SK-N-SH (cell line): ENCODE measurements at regions not wholly inside any gene's neighbourhood (a gene's known extent, or its start where the extent isn't known, plus 50 kb on each side); places are given as distances from the start of the nearest gene placed in this dataset.

Source experiments
- CTCF ChIA-PET: fragments of 300-600, 350-600 bp; formaldehyde crosslinking; extraction: SDS; loops from one replicate; lab custom pipeline; 2021; lab: Yijun Ruan, JAX
- POLR2A ChIA-PET: fragments of 350-600 bp; sonication (Branson Sonifier 250); formaldehyde crosslinking; extraction: SDS; loops from one replicate; lab custom pipeline; 2020; ENCODE audit warnings: antibody characterized with exemption, inconsistent platforms; lab: Yijun Ruan, JAX
- DNase-seq: peaks from one replicate; pipeline ENCODE4 v3.0.0; 2012
- H2AFZ ChIP-seq: fragments of 200-600 bp; sonication (generic); 2 replicates; pipeline ENCODE4 v1.8.1; 2016; ENCODE audit warnings: antibody characterized with exemption, mild to moderate bottlenecking, low read depth
- H3F3A ChIP-seq: fragments of 200-600 bp; sonication (generic); replicated peaks from 2 replicates; pipeline ENCODE3; 2016; ENCODE audit warnings: antibody characterized with exemption, mild to moderate bottlenecking; ENCODE audit not compliant: insufficient read depth
- H3K27ac ChIP-seq, 2 experiments: fragments of 200-500 bp in 1 of 2; fragments of 200-600 bp in 1 of 2; sonication (Bioruptor generic) in 1 of 2; sonication (generic), shearing (Covaris generic) in 1 of 2; 2 replicates each; pipeline versions ENCODE4 v1.5.1 to v1.6.1; 2014 to 2016; ENCODE audit warnings: low read depth in 2 of 2, inconsistent platforms in 1 of 2, low read length in 1 of 2, mild to moderate bottlenecking in 1 of 2, mixed read lengths in 1 of 2
- H3K27me3 ChIP-seq: fragments of 200-600 bp; sonication (generic), shearing (Covaris generic); 2 replicates; pipeline ENCODE4 v1.6.1; 2016; ENCODE audit warnings: mixed run types; ENCODE audit not compliant: insufficient read depth
- H3K36me3 ChIP-seq, 2 experiments: fragments of 200-500 bp in 1 of 2; fragments of 200-600 bp in 1 of 2; sonication (Bioruptor generic) in 1 of 2; sonication (generic) in 1 of 2; replicated peaks in 1 of 2; 2 replicates each; pipeline versions ENCODE3 to v1.5.1; 2014 to 2016; ENCODE audit warnings: low read length in 1 of 2, mild to moderate bottlenecking in 1 of 2; ENCODE audit not compliant: insufficient read depth in 2 of 2, control insufficient read depth in 1 of 2
- H3K4me1 ChIP-seq, 2 experiments: fragments of 200-500 bp in 1 of 2; fragments of 200-600 bp in 1 of 2; sonication (Bioruptor generic) in 1 of 2; sonication (generic), shearing (Covaris generic) in 1 of 2; 2 replicates each; pipeline versions ENCODE4 v1.5.1 to v1.6.1; 2014 to 2016; ENCODE audit warnings: low read depth in 1 of 2, low read length in 1 of 2, mixed run types in 1 of 2; ENCODE audit not compliant: insufficient read depth in 2 of 2, control insufficient read depth in 1 of 2
- H3K4me2 ChIP-seq: fragments of 200-600 bp; sonication (generic), shearing (Covaris generic); 2 replicates; pipeline ENCODE4 v1.6.1; 2017; ENCODE audit warnings: mixed run types
- H3K4me3 ChIP-seq, 2 experiments: fragments of 200-500 bp in 1 of 2; fragments of 200-600 bp in 1 of 2; sonication (Bioruptor generic) in 1 of 2; sonication (generic), shearing (Covaris generic) in 1 of 2; 2 replicates each; pipeline versions ENCODE4 v1.5.1 to v1.8.1; 2014 to 2016; ENCODE audit warnings: low read depth in 2 of 2, inconsistent platforms in 1 of 2, low read length in 1 of 2, mild to moderate bottlenecking in 1 of 2, mixed read lengths in 1 of 2, moderate library complexity in 1 of 2
- H3K79me2 ChIP-seq: fragments of 200-600 bp; sonication (generic); 2 replicates; pipeline ENCODE4 v1.8.1; 2017; ENCODE audit warnings: mild to moderate bottlenecking; ENCODE audit not compliant: insufficient read depth
- H3K9ac ChIP-seq: fragments of 200-600 bp; sonication (generic); 2 replicates; pipeline ENCODE4 v1.6.1; 2017; ENCODE audit warnings: mixed run types
- H3K9me2 ChIP-seq: fragments of 200-600 bp; sonication (generic); 2 replicates; pipeline ENCODE4 v1.6.1; 2017; ENCODE audit warnings: mixed run types
- H3K9me3 ChIP-seq: fragments of 200-600 bp; sonication (generic); 2 replicates; pipeline ENCODE4 v1.6.1; 2017; ENCODE audit warnings: mixed run types, mild to moderate bottlenecking, moderate library complexity
- H4K20me1 ChIP-seq: fragments of 200-600 bp; sonication (generic); 2 replicates; pipeline ENCODE4 v1.6.1; 2017; ENCODE audit warnings: mild to moderate bottlenecking, mixed run types; ENCODE audit not compliant: insufficient read depth
- ELF1 ChIP-seq: IDR thresholded peaks from 2 replicates; pipeline ENCODE4 v1.4.0; 2012
- EZH2phosphoT487 ChIP-seq: fragments of 200-600 bp; sonication (generic); IDR thresholded peaks from 2 replicates; pipeline ENCODE4 v1.6.1; 2017; ENCODE audit warnings: low read depth, mixed run types, mild to moderate bottlenecking, antibody characterized with exemption, moderate library complexity, borderline replicate concordance
- GATA2 ChIP-seq: sonication (generic); formaldehyde crosslinking; IDR thresholded peaks from 2 replicates; pipeline ENCODE4 v1.5.0; 2020; ENCODE audit warnings: mild to moderate bottlenecking, missing genetic modification reagents
- IRF3 ChIP-seq: fragments of 150-350 bp; IDR thresholded peaks from 2 replicates; pipeline ENCODE4 v1.6.1; 2016; ENCODE audit warnings: mild to moderate bottlenecking, low read depth, low read length
- JUND ChIP-seq: IDR thresholded peaks from 2 replicates; pipeline ENCODE4 v1.4.0; 2012
- POLR2AphosphoS5 ChIP-seq: IDR thresholded peaks from 2 replicates; pipeline ENCODE4 v1.6.1; 2012; ENCODE audit warnings: low read depth, low read length
- RAD21 ChIP-seq: IDR thresholded peaks from 2 replicates; pipeline ENCODE4 v1.6.1; 2012; ENCODE audit warnings: mild to moderate bottlenecking, low read length
- RFX5 ChIP-seq: IDR thresholded peaks from 2 replicates; pipeline ENCODE4 v1.6.1; 2012; ENCODE audit warnings: mild to moderate bottlenecking, improper control_type of control experiment, low read length
- RXRA ChIP-seq: IDR thresholded peaks from 2 replicates; pipeline ENCODE4 v1.4.0; 2012; ENCODE audit warnings: low read depth, mild to moderate bottlenecking, borderline replicate concordance
- SIN3A ChIP-seq: IDR thresholded peaks from 2 replicates; pipeline ENCODE4 v1.6.1; 2012; ENCODE audit warnings: low read depth, mild to moderate bottlenecking, low read length, moderate library complexity, borderline replicate concordance
- TAF1 ChIP-seq: IDR thresholded peaks from 2 replicates; pipeline ENCODE4 v1.6.1; 2012; ENCODE audit warnings: low read depth, mild to moderate bottlenecking, low read length, moderate library complexity, borderline replicate concordance
- TEAD4 ChIP-seq: IDR thresholded peaks from 2 replicates; pipeline ENCODE4 v1.4.0; 2012; ENCODE audit warnings: mild to moderate bottlenecking, borderline replicate concordance; ENCODE audit not compliant: insufficient read depth
- USF1 ChIP-seq: IDR thresholded peaks from 2 replicates; pipeline ENCODE4 v1.4.0; 2012; ENCODE audit warnings: low read depth, borderline replicate concordance
- WGBS: methylation state at CpG from one replicate; pipeline ENCODE4 v1.1.6; 2017; ENCODE audit warnings: low lambda C conversion rate; 5-methylcytosine and 5-hydroxymethylcytosine counted together
- TF ChIP-seq, protein P1 (sequence below): IDR thresholded peaks from 2 replicates; pipeline ENCODE4 v1.4.0; 2012; ENCODE audit warnings: low read depth, borderline replicate concordance

DNA sequence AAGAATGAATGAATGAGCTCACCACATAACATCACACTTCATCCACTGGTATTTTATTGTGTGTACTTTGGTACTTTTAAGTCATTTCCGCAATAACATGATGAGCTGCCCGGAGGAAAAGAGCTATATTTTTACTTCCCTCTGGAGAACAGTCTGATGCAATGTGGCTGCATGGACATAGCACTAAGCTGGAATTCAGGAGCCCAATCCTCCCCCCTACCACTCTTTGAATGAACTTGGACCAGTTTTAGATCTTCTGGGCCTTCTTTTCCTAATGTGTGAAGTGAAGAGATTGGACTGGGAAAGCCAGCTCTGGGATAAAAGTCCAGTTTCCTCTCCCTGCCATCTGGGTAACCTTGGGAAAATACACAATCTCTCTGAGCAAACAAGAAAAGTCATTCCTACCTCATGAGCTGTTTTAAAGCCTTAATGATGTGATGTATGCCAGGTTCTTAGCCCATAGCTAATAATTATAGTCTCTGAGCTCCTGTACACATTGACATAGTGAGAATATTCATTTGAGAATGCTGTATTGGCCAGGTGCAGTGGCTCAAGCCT lies 79.3 kb downstream of the ABCC12 start (continued):
- TF ChIP-seq IRF3, result no peak
- no peak for TF ChIP-seq SIN3A
- no peak for TF ChIP-seq JUND
- no peak for TF ChIP-seq RFX5

- no peak for TF ChIP-seq TEAD4
- TF ChIP-seq TAF1, result no peak
- no peak for TF ChIP-seq ELF1
- TF ChIP-seq POLR2AphosphoS5, result no peak
- TF ChIP-seq RXRA, result no peak
- no peak for TF ChIP-seq USF1
- no peak for TF ChIP-seq RAD21
- TF ChIP-seq, protein P1, sequence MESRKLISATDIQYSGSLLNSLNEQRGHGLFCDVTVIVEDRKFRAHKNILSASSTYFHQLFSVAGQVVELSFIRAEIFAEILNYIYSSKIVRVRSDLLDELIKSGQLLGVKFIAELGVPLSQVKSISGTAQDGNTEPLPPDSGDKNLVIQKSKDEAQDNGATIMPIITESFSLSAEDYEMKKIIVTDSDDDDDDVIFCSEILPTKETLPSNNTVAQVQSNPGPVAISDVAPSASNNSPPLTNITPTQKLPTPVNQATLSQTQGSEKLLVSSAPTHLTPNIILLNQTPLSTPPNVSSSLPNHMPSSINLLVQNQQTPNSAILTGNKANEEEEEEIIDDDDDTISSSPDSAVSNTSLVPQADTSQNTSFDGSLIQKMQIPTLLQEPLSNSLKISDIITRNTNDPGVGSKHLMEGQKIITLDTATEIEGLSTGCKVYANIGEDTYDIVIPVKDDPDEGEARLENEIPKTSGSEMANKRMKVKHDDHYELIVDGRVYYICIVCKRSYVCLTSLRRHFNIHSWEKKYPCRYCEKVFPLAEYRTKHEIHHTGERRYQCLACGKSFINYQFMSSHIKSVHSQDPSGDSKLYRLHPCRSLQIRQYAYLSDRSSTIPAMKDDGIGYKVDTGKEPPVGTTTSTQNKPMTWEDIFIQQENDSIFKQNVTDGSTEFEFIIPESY, result no peak
- TF ChIP-seq GATA2, result no peak
- no peak for TF ChIP-seq EZH2phosphoT487
- TF ChIP-seq IRF3, result no peak
- Histone ChIP-seq H3F3A (no peaks in the 10 kb centered on the region), H2AFZ (no peak overlapping the region), H3K36me3 (no peaks in the 10 kb centered on the region), H3K9me3 (no peaks in the 10 kb centered on the region), H4K20me1 (no peaks in the 10 kb centered on the region), H3K4me2 (peak overlapping the region; percentile 21), H3K9ac (no peak overlapping the region), H3K79me2 (no peaks in the 10 kb centered on the region), H3K27me3 (no peaks in the 10 kb centered on the region), H3K4me3 (no peak overlapping the region), H3K4me1 (peaks cover 0 to 18% of the 10 kb centered on the region in 2 experiments; a peak in 2 of 4 replicates), H3K9me2 (no peaks in the 10 kb centered on the region), H3K27ac (peak overlapping the region in 1 of 2 experiments; percentile 63; a peak in 1 of 4 replicates)
- no peak for DNase-seq
- CTCF ChIA-PET, result interaction anchor here (1.8 kb wide), 1 partner anchor 933 kb away, joined by 4 read pairs; no protein-coding TSS in a partner anchor
- WGBS, result 48% methylated on average over 3 of the region's 3 CpGs
- POLR2A ChIA-PET, result no interaction called here
Observed at GRCh38 chr16:48075398-48075797, 80.4 kb downstream of the ABCC12 start.
